COR-L47 (cell line): ENCODE measurements at regions not wholly inside any gene's neighbourhood (a gene's known extent, or its start where the extent isn't known, plus 50 kb on each side); places are given as distances from the start of the nearest gene placed in this dataset.
"Not testable (repeated sequence)": the region's sequence is repeated elsewhere in the genome, so short reads cannot be mapped to it uniquely, and the experiment has no call there.

ENCODE experiments used
- DNase-seq: peaks from one replicate; lab custom pipeline; 2025; lab: John Stamatoyannopoulos, UW

- not testable (repeated sequence) for DNase-seq
These were observed 166.0 kb upstream of the CCL2 start for GRCh38 chr17:34089042-34089441.

- DNase-seq = no peak
These were observed 164.5 kb upstream of the CCL2 start for GRCh38 chr17:34090593-34090992.

GRCh38 chr17:34091975-34092374 lies 163.1 kb upstream of the CCL2 start:
- no peak for DNase-seq

GRCh38 chr17:34095106-34095505 lies 160.0 kb upstream of the CCL2 start:
- DNase-seq = no peak

- no peak for DNase-seq
These were observed 156.4 kb upstream of the CCL2 start for GRCh38 chr17:34098699-34099098.

- no peak for DNase-seq
These were observed 155.1 kb upstream of the CCL2 start for GRCh38 chr17:34099859-34100515.

- DNase-seq = no peak
These were observed 148.1 kb upstream of the CCL2 start for GRCh38 chr17:34107019-34107418.

- DNase-seq = no peak
These were observed 144.8 kb upstream of the CCL2 start for GRCh38 chr17:34110315-34110714.

- DNase-seq = no peak
These were observed 142.0 kb upstream of the CCL2 start for GRCh38 chr17:34113089-34113488.

- no peak for DNase-seq
These were observed 140.9 kb upstream of the CCL2 start for GRCh38 chr17:34114174-34114573.

GRCh38 chr17:34116306-34116705 lies 138.8 kb upstream of the CCL2 start:
- no peak for DNase-seq

GRCh38 chr17:34117332-34117731 lies 137.8 kb upstream of the CCL2 start:
- DNase-seq = no peak

- DNase-seq = no peak
These were observed 137.3 kb upstream of the CCL2 start for GRCh38 chr17:34117811-34118210.

- no peak for DNase-seq
These were observed 136.5 kb upstream of the CCL2 start for GRCh38 chr17:34118564-34118963.

GRCh38 chr17:34121311-34121710 lies 133.8 kb upstream of the CCL2 start:
- DNase-seq = no peak

- no peak for DNase-seq
These were observed 132.6 kb upstream of the CCL2 start for GRCh38 chr17:34122515-34122914.

GRCh38 chr17:34125010-34125409 lies 130.1 kb upstream of the CCL2 start:
- DNase-seq = no peak

- DNase-seq = no peak
These were observed 129.2 kb upstream of the CCL2 start for GRCh38 chr17:34125921-34126320.

GRCh38 chr17:34126496-34126895 lies 128.6 kb upstream of the CCL2 start:
- DNase-seq = no peak

- DNase-seq = no peak
These were observed 128.1 kb upstream of the CCL2 start for GRCh38 chr17:34126965-34127364.

- DNase-seq = no peak
These were observed 124.5 kb upstream of the CCL2 start for GRCh38 chr17:34130544-34130943.

GRCh38 chr17:34131386-34131785 lies 123.7 kb upstream of the CCL2 start:
- DNase-seq = no peak

- no peak for DNase-seq
These were observed 121.7 kb upstream of the CCL2 start for GRCh38 chr17:34133350-34133749.

GRCh38 chr17:34135841-34136240 lies 119.2 kb upstream of the CCL2 start:
- DNase-seq = no peak

GRCh38 chr17:34140006-34140405 lies 115.1 kb upstream of the CCL2 start:
- DNase-seq = no peak
